ENCODE measurements at regions not wholly inside any gene's neighbourhood (a gene's known extent, or its start where the extent isn't known, plus 50 kb on each side); places are given as distances from the start of the nearest gene placed in this dataset.

- no peaks in the 10 kb centered on the region for H3K36me3 ChIP-seq (replicated peaks)
- DNase-seq, result no peak
- no peak for TF ChIP-seq CTCF (IDR thresholded peaks at IDR 0.05; ENCODE audit: low read depth, low read length, missing control alignments)
- no peak overlapping the region for H3K27ac ChIP-seq
- in situ Hi-C loops (cut with HindIII; ENCODE audit: low pct_ligation_motif_present, low sequenced_read_pairs), result no loop called here
- H3K27me3 ChIP-seq (replicated peaks), result no peaks in the 10 kb centered on the region
- no peak overlapping the region for H3K4me3 ChIP-seq (ENCODE audit: low read depth, low read length)
Observed at GRCh38 chr9:81822301-81822865, 105.8 kb upstream of the SPATA31D4 start.

GRCh38 chr9:81822967-81823366 lies 105.3 kb upstream of the SPATA31D4 start:
- no peak for TF ChIP-seq CTCF (IDR thresholded peaks at IDR 0.05; ENCODE audit: low read depth, low read length, missing control alignments)
- in situ Hi-C loops (cut with HindIII; ENCODE audit: low pct_ligation_motif_present, low sequenced_read_pairs), result no loop called here
- DNase-seq, result no peak

GRCh38 chr9:81823672-81824554 lies 104.3 kb upstream of the SPATA31D4 start:
- TF ChIP-seq CTCF (IDR thresholded peaks at IDR 0.05; ENCODE audit: low read depth, low read length, missing control alignments), result no peak
- Histone ChIP-seq H3K4me3 (ENCODE audit: low read depth, low read length) (no peak overlapping the region), H3K27me3 (replicated peaks) (no peaks in the 10 kb centered on the region), H3K27ac (no peak overlapping the region), H3K36me3 (replicated peaks) (no peaks in the 10 kb centered on the region)
- in situ Hi-C loops (cut with HindIII; ENCODE audit: low pct_ligation_motif_present, low sequenced_read_pairs), result no loop called here
- no peak for DNase-seq

More at GRCh38 chr9:81822967-81823366, 105.3 kb upstream of the SPATA31D4 start:
- no peaks in the 10 kb centered on the region for H3K27me3 ChIP-seq (replicated peaks)
- H3K36me3 ChIP-seq (replicated peaks), result no peaks in the 10 kb centered on the region
- no peak overlapping the region for H3K4me3 ChIP-seq (ENCODE audit: low read depth, low read length)
- H3K27ac ChIP-seq, result no peak overlapping the region

GRCh38 chr9:81824802-81825730 lies 103.2 kb upstream of the SPATA31D4 start:
- no peaks in the 10 kb centered on the region for H3K27me3 ChIP-seq (replicated peaks)
- H3K36me3 ChIP-seq (replicated peaks), result no peaks in the 10 kb centered on the region
- in situ Hi-C loops (cut with HindIII; ENCODE audit: low pct_ligation_motif_present, low sequenced_read_pairs), result no loop called here
- H3K27ac ChIP-seq, result no peak overlapping the region
- no peak for TF ChIP-seq CTCF (IDR thresholded peaks at IDR 0.05; ENCODE audit: low read depth, low read length, missing control alignments)
- H3K4me3 ChIP-seq (ENCODE audit: low read depth, low read length), result no peak overlapping the region
- DNase-seq, result no peak

- Histone ChIP-seq H3K36me3 (replicated peaks) (no peaks in the 10 kb centered on the region), H3K4me3 (ENCODE audit: low read depth, low read length) (no peak overlapping the region), H3K27me3 (replicated peaks) (no peaks in the 10 kb centered on the region), H3K27ac (no peak overlapping the region)
- DNase-seq, result no peak
- in situ Hi-C loops (cut with HindIII; ENCODE audit: low pct_ligation_motif_present, low sequenced_read_pairs), result no loop called here
- TF ChIP-seq CTCF (IDR thresholded peaks at IDR 0.05; ENCODE audit: low read depth, low read length, missing control alignments), result no peak
Observed at GRCh38 chr9:81825846-81826516, 102.2 kb upstream of the SPATA31D4 start.
